ENCODE measurements at regions not wholly inside any gene's neighbourhood (a gene's known extent, or its start where the extent isn't known, plus 50 kb on each side); places are given as distances from the start of the nearest gene placed in this dataset.

GRCh38 chr11:91791171-91791468 lies 433.5 kb upstream of the FAT3 start:
- no TSS peak for BruUV-seq (replicated peaks)
- Histone ChIP-seq H3K27ac (ENCODE audit: low read length) (no peak overlapping the region), H3K9ac (ENCODE audit: low read length) (no peak overlapping the region), H3K4me1 (ENCODE audit: insufficient read depth, low read length) (no peaks in the 10 kb centered on the region), H3K79me2 (ENCODE audit: low read length) (no peaks in the 10 kb centered on the region), H3K27me3 (ENCODE audit: low read length) (no peaks in the 10 kb centered on the region), H4K20me1 (ENCODE audit: low read length) (no peaks in the 10 kb centered on the region), H3K9me3 (ENCODE audit: low read length) (no peaks in the 10 kb centered on the region), H3K4me2 (ENCODE audit: low read length) (no peak overlapping the region), H3K4me3 (ENCODE audit: low read length) (no peak overlapping the region), H3F3A (ENCODE audit: low read length, unreplicated experiment) (no peaks in the 10 kb centered on the region), H3K36me3 (ENCODE audit: low read depth, low read length) (no peaks in the 10 kb centered on the region), H3K9me2 (replicated peaks; ENCODE audit: low read length) (no peaks in the 10 kb centered on the region), H2AFZ (ENCODE audit: low read length) (no peak overlapping the region)
- ChIA-PET CTCF (no interaction called here), POLR2A (ENCODE audit: unreplicated experiment) (no interaction called here)
- no peak for TF ChIP-seq CTCF (conservative IDR thresholded peaks at IDR 0.05; ENCODE audit: low read depth, low read length)
- no peak for TF ChIP-seq EZH2 (IDR thresholded peaks at IDR 0.05; ENCODE audit: low read length, unreplicated experiment)
- no peak for TF ChIP-seq EZH2phosphoT487 (IDR thresholded peaks at IDR 0.05; ENCODE audit: borderline replicate concordance, low read length)
- ATAC-seq (no peak), DNase-seq (no peak)
- intact Hi-C loops (cut with micrococcal nuclease), result no loop called here

GRCh38 chr11:91790346-91791170 lies 434.1 kb upstream of the FAT3 start:
- Histone ChIP-seq H3K9me2 (replicated peaks; ENCODE audit: low read length) (no peaks in the 10 kb centered on the region), H2AFZ (ENCODE audit: low read length) (no peak overlapping the region), H3K27me3 (ENCODE audit: low read length) (no peaks in the 10 kb centered on the region), H3K4me3 (ENCODE audit: low read length) (no peak overlapping the region), H4K20me1 (ENCODE audit: low read length) (no peaks in the 10 kb centered on the region), H3K4me2 (ENCODE audit: low read length) (no peak overlapping the region), H3K36me3 (ENCODE audit: low read depth, low read length) (no peaks in the 10 kb centered on the region), H3F3A (ENCODE audit: low read length, unreplicated experiment) (no peaks in the 10 kb centered on the region), H3K9me3 (ENCODE audit: low read length) (peaks cover 1% of the 10 kb centered on the region; the same call in 1 of the 2 replicates), H3K9ac (ENCODE audit: low read length) (no peak overlapping the region), H3K79me2 (ENCODE audit: low read length) (no peaks in the 10 kb centered on the region), H3K4me1 (ENCODE audit: insufficient read depth, low read length) (no peaks in the 10 kb centered on the region), H3K27ac (ENCODE audit: low read length) (no peak overlapping the region)
- no TSS peak for BruUV-seq (replicated peaks)
- POLR2A ChIA-PET (ENCODE audit: unreplicated experiment), result no interaction called here
- ATAC-seq (no peak), DNase-seq (no peak)
- intact Hi-C loops (cut with micrococcal nuclease), result no loop called here
- CTCF ChIA-PET, result no interaction called here
- no peak for TF ChIP-seq EZH2phosphoT487 (IDR thresholded peaks at IDR 0.05; ENCODE audit: borderline replicate concordance, low read length)
- TF ChIP-seq EZH2 (IDR thresholded peaks at IDR 0.05; ENCODE audit: low read length, unreplicated experiment), result no peak
- TF ChIP-seq CTCF (conservative IDR thresholded peaks at IDR 0.05; ENCODE audit: low read depth, low read length), result no peak

GRCh38 chr11:91788764-91789163 lies 435.9 kb upstream of the FAT3 start:
- H3F3A ChIP-seq (ENCODE audit: low read length, unreplicated experiment), result no peaks in the 10 kb centered on the region
- H3K9me3 ChIP-seq (ENCODE audit: low read length), result peaks cover 4% of the 10 kb centered on the region; the same call in 1 of the 2 replicates
- CTCF ChIA-PET, result no interaction called here

More at GRCh38 chr11:91788764-91789163, 435.9 kb upstream of the FAT3 start:
- H3K4me1 ChIP-seq (ENCODE audit: insufficient read depth, low read length), result no peaks in the 10 kb centered on the region
- intact Hi-C loops (cut with micrococcal nuclease), result no loop called here
- H2AFZ ChIP-seq (ENCODE audit: low read length), result no peak overlapping the region
- H3K9ac ChIP-seq (ENCODE audit: low read length), result no peak overlapping the region
- no peaks in the 10 kb centered on the region for H4K20me1 ChIP-seq (ENCODE audit: low read length)
- no peak overlapping the region for H3K4me3 ChIP-seq (ENCODE audit: low read length)
- no peaks in the 10 kb centered on the region for H3K79me2 ChIP-seq (ENCODE audit: low read length)
- H3K36me3 ChIP-seq (ENCODE audit: low read depth, low read length), result no peaks in the 10 kb centered on the region
- H3K27ac ChIP-seq (ENCODE audit: low read length), result no peak overlapping the region
- ATAC-seq (no peak), DNase-seq (no peak)
- POLR2A ChIA-PET (ENCODE audit: unreplicated experiment), result no interaction called here
- no peak for TF ChIP-seq EZH2 (IDR thresholded peaks at IDR 0.05; ENCODE audit: low read length, unreplicated experiment)
- no peak for TF ChIP-seq CTCF (conservative IDR thresholded peaks at IDR 0.05; ENCODE audit: low read depth, low read length)
- TF ChIP-seq EZH2phosphoT487 (IDR thresholded peaks at IDR 0.05; ENCODE audit: borderline replicate concordance, low read length), result no peak
- BruUV-seq (replicated peaks), result no TSS peak
- no peak overlapping the region for H3K4me2 ChIP-seq (ENCODE audit: low read length)
- H3K27me3 ChIP-seq (ENCODE audit: low read length), result no peaks in the 10 kb centered on the region
- no peaks in the 10 kb centered on the region for H3K9me2 ChIP-seq (replicated peaks; ENCODE audit: low read length)
